Kidney (tissue), 13 donors: ENCODE measurements at regions not wholly inside any gene's neighbourhood (a gene's known extent, or its start where the extent isn't known, plus 50 kb on each side); places are given as distances from the start of the nearest gene placed in this dataset.

ENCODE experiments used
- DNase-seq, 5 donors: peaks; one replicate each; pipeline ENCODE4 v3.0.0-alpha.2; 2013 to 2020
- FAIRE-seq: peaks from 2 replicates; lab custom pipeline; 2012; peaks lifted over from hg19 to GRCh38; lab: Jason Lieb, UNC
- H3K27ac ChIP-seq, 2 donors: one replicate each; pipeline ENCODE4 v1.7.0; 2013; ENCODE audit warnings: low read depth in 2 of 2, low read length in 2 of 2, inconsistent platforms in 1 of 2
- H3K27me3 ChIP-seq: one replicate; pipeline ENCODE4 v1.7.1; 2013; ENCODE audit warnings: low read length, inconsistent platforms; ENCODE audit not compliant: control insufficient read depth, insufficient read depth
- H3K36me3 ChIP-seq, 3 donors: one replicate each; pipeline versions ENCODE4 v1.7.0 to v1.7.1; 2013; ENCODE audit warnings: low read length in 3 of 3, control low read depth in 1 of 3, inconsistent platforms in 1 of 3; ENCODE audit not compliant: insufficient read depth in 3 of 3, control insufficient read depth in 2 of 3
- H3K4me1 ChIP-seq, 3 donors: one replicate each; pipeline versions ENCODE4 v1.7.0 to v1.7.1; 2013; ENCODE audit warnings: low read length in 3 of 3, inconsistent platforms in 1 of 3, low read depth in 1 of 3; ENCODE audit not compliant: control insufficient read depth in 2 of 3, insufficient read depth in 2 of 3
- H3K4me3 ChIP-seq, 3 donors: one replicate each; pipeline versions ENCODE4 v1.7.0 to v1.8.1; 2013; ENCODE audit warnings: low read length in 3 of 3, control low read depth in 1 of 3, inconsistent platforms in 1 of 3
- H3K9ac ChIP-seq, 3 donors: one replicate each; pipeline versions ENCODE4 v1.7.0 to v1.7.1; 2013; ENCODE audit warnings: low read length in 3 of 3, control low read depth in 1 of 3, inconsistent platforms in 1 of 3
- H3K9me3 ChIP-seq, 3 donors: one replicate each; pipeline versions ENCODE4 v1.7.0 to v1.7.1; 2013; ENCODE audit warnings: low read length in 3 of 3, control low read depth in 1 of 3, inconsistent platforms in 1 of 3; ENCODE audit not compliant: control insufficient read depth in 2 of 3, insufficient read depth in 1 of 3
- intact Hi-C: fragments of 100-400 bp; cut with DNase I; formaldehyde crosslinking; loops from one replicate; pipeline ENCODE4 v1.11.1; 2022
- TF ChIP-seq, protein P1 (sequence below): IDR thresholded peaks from 3 replicates; pipeline ENCODE4 v1.5.1; 2012; ENCODE audit warnings: mild to moderate bottlenecking, moderate library complexity, borderline replicate concordance; ENCODE audit not compliant: insufficient read depth; ENCODE audit errors: extremely low read depth
- donor health status: control.
- donor health status: control.
- donor health status: control.
- donor health status: control.
- donor health status: control.
- donor health status: DM: yes; HTN: yes; CAD: no.
- donor health status: Normal renal cell carcinoma (clear cell type).

DNA sequence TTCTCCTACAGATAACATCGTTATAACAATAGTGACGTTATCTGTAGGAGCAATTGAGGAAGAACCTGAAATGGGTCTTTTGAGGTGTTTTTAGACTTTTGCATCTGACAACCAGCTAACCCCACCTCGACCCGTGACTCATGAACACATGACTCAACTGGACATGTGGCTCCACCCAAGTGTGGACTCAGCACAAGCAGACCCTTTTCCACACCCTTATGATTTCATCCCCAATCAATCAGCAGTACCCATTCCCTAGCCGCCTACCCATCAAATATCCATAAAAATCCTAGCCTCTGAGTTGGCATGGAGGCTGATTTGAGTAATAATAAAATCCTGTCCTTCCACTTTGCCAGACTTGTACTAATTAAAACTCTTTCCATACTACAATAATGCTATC is 255.4 kb downstream of the ARPP21 start:
- H3K27ac ChIP-seq = no peak overlapping the region
- no peak for FAIRE-seq
- DNase-seq = no peak
- H3K4me1 ChIP-seq = no peaks in the 10 kb centered on the region
- intact Hi-C loops = no loop called here
- TF ChIP-seq, protein P1, sequence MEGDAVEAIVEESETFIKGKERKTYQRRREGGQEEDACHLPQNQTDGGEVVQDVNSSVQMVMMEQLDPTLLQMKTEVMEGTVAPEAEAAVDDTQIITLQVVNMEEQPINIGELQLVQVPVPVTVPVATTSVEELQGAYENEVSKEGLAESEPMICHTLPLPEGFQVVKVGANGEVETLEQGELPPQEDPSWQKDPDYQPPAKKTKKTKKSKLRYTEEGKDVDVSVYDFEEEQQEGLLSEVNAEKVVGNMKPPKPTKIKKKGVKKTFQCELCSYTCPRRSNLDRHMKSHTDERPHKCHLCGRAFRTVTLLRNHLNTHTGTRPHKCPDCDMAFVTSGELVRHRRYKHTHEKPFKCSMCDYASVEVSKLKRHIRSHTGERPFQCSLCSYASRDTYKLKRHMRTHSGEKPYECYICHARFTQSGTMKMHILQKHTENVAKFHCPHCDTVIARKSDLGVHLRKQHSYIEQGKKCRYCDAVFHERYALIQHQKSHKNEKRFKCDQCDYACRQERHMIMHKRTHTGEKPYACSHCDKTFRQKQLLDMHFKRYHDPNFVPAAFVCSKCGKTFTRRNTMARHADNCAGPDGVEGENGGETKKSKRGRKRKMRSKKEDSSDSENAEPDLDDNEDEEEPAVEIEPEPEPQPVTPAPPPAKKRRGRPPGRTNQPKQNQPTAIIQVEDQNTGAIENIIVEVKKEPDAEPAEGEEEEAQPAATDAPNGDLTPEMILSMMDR = no peak
- no peak overlapping the region for H3K4me3 ChIP-seq
- H3K9me3 ChIP-seq = no peaks in the 10 kb centered on the region
- no peaks in the 10 kb centered on the region for H3K36me3 ChIP-seq
- no peak overlapping the region for H3K9ac ChIP-seq
- no peaks in the 10 kb centered on the region for H3K27me3 ChIP-seq

DNA sequence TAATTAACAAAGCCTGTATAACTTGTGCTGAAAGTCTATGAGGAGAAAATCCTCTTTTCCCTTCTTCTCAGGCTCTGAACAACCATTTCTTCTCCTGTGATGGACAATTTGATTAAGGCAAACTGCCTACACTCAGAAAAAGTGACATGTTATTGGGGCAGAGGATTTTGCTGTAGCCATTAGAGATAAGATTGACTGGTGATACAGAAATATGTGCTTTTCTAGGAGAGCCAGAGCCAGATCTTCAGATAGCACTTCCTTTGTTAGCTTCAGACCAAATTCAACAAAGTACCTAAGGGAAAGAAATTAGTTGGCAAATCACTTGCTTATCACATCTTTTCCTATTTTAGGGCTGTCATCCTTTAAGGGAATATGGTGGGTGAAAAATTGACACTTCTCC is 259.9 kb downstream of the ARPP21 start:
- no peaks in the 10 kb centered on the region for H3K9me3 ChIP-seq
- H3K27ac ChIP-seq = no peak overlapping the region
- TF ChIP-seq, protein P1 = no peak
- H3K36me3 ChIP-seq = no peaks in the 10 kb centered on the region
- no peak overlapping the region for H3K4me3 ChIP-seq
- FAIRE-seq (no peak), DNase-seq (no peak)
- no peak overlapping the region for H3K9ac ChIP-seq
- intact Hi-C loops = no loop called here
- H3K27me3 ChIP-seq = no peaks in the 10 kb centered on the region
- no peaks in the 10 kb centered on the region for H3K4me1 ChIP-seq

GRCh38 chr3:35900079-35900478 is 260.8 kb downstream of the ARPP21 start:
- TF ChIP-seq, protein P1 = no peak
- Histone ChIP-seq H3K4me1 (no peaks in the 10 kb centered on the region), H3K9ac (no peak overlapping the region), H3K27ac (no peak overlapping the region), H3K27me3 (no peaks in the 10 kb centered on the region), H3K9me3 (no peaks in the 10 kb centered on the region), H3K36me3 (no peaks in the 10 kb centered on the region), H3K4me3 (no peak overlapping the region)
- no peak for FAIRE-seq
- no peak for DNase-seq
- intact Hi-C loops = no loop called here
